ENCODE measurements at regions not wholly inside any gene's neighbourhood (a gene's known extent, or its start where the extent isn't known, plus 50 kb on each side); places are given as distances from the start of the nearest gene placed in this dataset.

DNA sequence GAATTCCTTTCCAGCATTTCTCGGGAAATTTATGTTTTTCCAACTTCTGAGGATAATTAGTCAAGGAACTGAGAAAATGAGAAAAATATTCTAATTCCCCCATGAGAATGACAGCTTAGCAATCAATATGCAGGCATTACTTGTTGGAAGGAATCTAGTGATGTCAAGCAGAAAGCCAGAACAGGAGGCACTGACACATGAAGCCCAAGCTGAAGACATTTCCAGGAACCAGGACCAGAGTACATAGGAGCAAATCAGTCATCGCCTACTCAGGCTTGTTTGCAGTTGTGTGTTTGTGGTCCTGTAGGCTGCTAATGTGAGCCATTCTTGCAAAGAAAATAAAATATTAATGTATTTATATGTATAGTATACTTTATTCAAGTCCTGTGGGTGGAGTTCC, 89.7 kb downstream of the SALL1 start:
- Histone ChIP-seq H3K36me3 (no peaks in the 10 kb centered on the region), H3K4me1 (no peaks in the 10 kb centered on the region), H3K27me3 (no peaks in the 10 kb centered on the region), H3K4me3 (ENCODE audit: low read depth, low read length) (no peak overlapping the region), H3K9me3 (no peaks in the 10 kb centered on the region)
- no peak for TF ChIP-seq CTCF (IDR thresholded peaks at IDR 0.05; ENCODE audit: low read depth, low read length)
- DNase-seq, result no peak

DNA sequence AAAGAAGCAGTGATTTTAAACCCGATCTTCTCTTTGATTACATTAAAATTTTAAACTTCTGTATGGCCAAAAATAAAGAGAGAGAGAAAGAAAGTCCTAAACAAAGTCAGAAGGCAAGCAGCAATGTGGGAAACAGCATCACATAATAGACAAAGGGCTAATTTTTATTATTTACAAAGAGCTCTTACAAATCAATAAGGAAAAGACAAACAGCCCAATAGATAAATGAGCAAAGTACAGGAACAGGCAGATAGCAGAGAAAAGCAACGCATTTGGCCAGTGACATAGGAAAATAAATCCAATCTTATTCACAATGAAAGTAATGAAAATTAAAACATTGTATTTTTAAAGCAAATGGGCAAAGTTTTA, 93.1 kb downstream of the SALL1 start:
- H3K4me3 ChIP-seq (ENCODE audit: low read depth, low read length), result no peak overlapping the region
- H3K36me3 ChIP-seq, result no peaks in the 10 kb centered on the region
- no peak for TF ChIP-seq CTCF (IDR thresholded peaks at IDR 0.05; ENCODE audit: low read depth, low read length)
- no peaks in the 10 kb centered on the region for H3K4me1 ChIP-seq
- no peaks in the 10 kb centered on the region for H3K9me3 ChIP-seq
- DNase-seq, result no peak
- H3K27me3 ChIP-seq, result no peaks in the 10 kb centered on the region

GRCh38 chr16:51057102-51057793, 93.8 kb downstream of the SALL1 start:
- Histone ChIP-seq H3K36me3 (no peaks in the 10 kb centered on the region), H3K4me1 (no peaks in the 10 kb centered on the region), H3K9me3 (no peaks in the 10 kb centered on the region), H3K4me3 (ENCODE audit: low read depth, low read length) (no peak overlapping the region), H3K27me3 (no peaks in the 10 kb centered on the region)
- DNase-seq, result no peak
- no peak for TF ChIP-seq CTCF (IDR thresholded peaks at IDR 0.05; ENCODE audit: low read depth, low read length)

- H3K9me3 ChIP-seq, result no peaks in the 10 kb centered on the region
- DNase-seq, result no peak
- no peaks in the 10 kb centered on the region for H3K36me3 ChIP-seq
- no peak for TF ChIP-seq CTCF (IDR thresholded peaks at IDR 0.05; ENCODE audit: low read depth, low read length)
- no peaks in the 10 kb centered on the region for H3K4me1 ChIP-seq
- H3K27me3 ChIP-seq, result no peaks in the 10 kb centered on the region
- H3K4me3 ChIP-seq (ENCODE audit: low read depth, low read length), result no peak overlapping the region
These were observed 94.7 kb downstream of the SALL1 start for GRCh38 chr16:51056331-51056730.

DNA sequence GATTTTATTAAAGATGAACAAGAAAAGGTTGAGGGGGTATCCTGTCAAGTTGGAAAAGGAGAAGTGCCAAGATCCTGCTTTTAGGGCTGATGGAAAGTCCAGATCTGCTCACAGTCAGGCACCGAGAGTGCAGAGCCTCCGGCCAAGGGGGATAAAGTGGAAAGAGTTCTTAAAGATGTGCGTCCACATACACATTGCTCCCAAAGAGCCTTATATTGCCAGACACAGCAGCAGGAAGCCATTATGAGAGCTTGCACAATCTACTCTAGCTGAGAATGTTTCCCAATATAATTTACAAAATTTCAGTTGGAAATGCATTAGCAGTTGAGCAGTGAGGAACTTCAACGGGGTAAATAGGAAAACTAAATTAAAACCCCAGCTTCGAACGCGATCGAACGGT, 95.6 kb downstream of the SALL1 start:
- Histone ChIP-seq H3K9me3 (no peaks in the 10 kb centered on the region), H3K36me3 (no peaks in the 10 kb centered on the region), H3K4me1 (no peaks in the 10 kb centered on the region), H3K4me3 (ENCODE audit: low read depth, low read length) (no peak overlapping the region), H3K27me3 (no peaks in the 10 kb centered on the region)
- TF ChIP-seq CTCF (IDR thresholded peaks at IDR 0.05; ENCODE audit: low read depth, low read length), result no peak
- DNase-seq, result no peak

DNA sequence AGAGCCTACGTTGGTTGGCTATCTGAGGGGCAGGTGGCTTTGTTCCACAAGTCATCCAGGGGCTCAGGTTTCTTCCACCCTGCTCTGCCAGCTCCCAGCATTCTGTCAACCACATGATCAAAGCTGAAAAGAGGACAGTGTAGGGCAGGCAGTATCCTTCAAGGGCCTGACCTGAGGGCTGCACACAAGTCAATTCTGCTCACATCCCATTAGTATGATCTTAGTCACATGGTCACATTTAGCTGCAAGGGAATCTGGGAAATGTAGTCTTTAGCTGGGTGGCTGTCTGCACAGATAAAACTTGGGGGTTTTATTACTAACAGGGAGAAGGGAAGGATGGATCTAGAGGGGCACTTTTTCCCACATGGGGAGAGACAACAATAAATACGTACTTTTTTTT, 97.3 kb downstream of the SALL1 start:
- Histone ChIP-seq H3K27me3 (no peaks in the 10 kb centered on the region), H3K9me3 (no peaks in the 10 kb centered on the region), H3K4me3 (ENCODE audit: low read depth, low read length) (no peak overlapping the region), H3K4me1 (no peaks in the 10 kb centered on the region), H3K36me3 (no peaks in the 10 kb centered on the region)
- no peak for TF ChIP-seq CTCF (IDR thresholded peaks at IDR 0.05; ENCODE audit: low read depth, low read length)
- DNase-seq, result no peak

Measured in BE2C (cell line).